Epithelial cell of proximal tubule (primary cell): ENCODE measurements at regions not wholly inside any gene's neighbourhood (a gene's known extent, or its start where the extent isn't known, plus 50 kb on each side); places are given as distances from the start of the nearest gene placed in this dataset.

Experiments used
- DNase-seq: peaks from one replicate; pipeline ENCODE4 v3.0.0-alpha.2; 2011; ENCODE audit warnings: low read depth
- H3K4me3 ChIP-seq: 2 replicates; pipeline ENCODE4 v1.5.1; 2011; ENCODE audit warnings: low read depth, mild to moderate bottlenecking, low read length
- CTCF ChIP-seq: conservative IDR thresholded peaks from 2 replicates; pipeline ENCODE4 v1.5.1; 2012; ENCODE audit warnings: low read depth, mild to moderate bottlenecking, low read length

GRCh38 chr14:101109981-101110728, 206.6 kb upstream of the RTL1 start:
- H3K4me3 ChIP-seq, result no peak overlapping the region
- no peak for TF ChIP-seq CTCF
- no peak for DNase-seq

- H3K4me3 ChIP-seq, result no peak overlapping the region
- no peak for TF ChIP-seq CTCF
- DNase-seq, result no peak
Observed at GRCh38 chr14:101110729-101111619, 207.5 kb upstream of the RTL1 start.

- no peak for TF ChIP-seq CTCF
- no peak for DNase-seq
- H3K4me3 ChIP-seq, result no peak overlapping the region
Observed at GRCh38 chr14:101111620-101112290, 208.2 kb upstream of the RTL1 start.

GRCh38 chr14:101112351-101113107, 209.0 kb upstream of the RTL1 start:
- DNase-seq, result no peak
- TF ChIP-seq CTCF, result no peak
- H3K4me3 ChIP-seq, result no peak overlapping the region

- TF ChIP-seq CTCF, result no peak
- H3K4me3 ChIP-seq, result no peak overlapping the region
- no peak for DNase-seq
Observed at GRCh38 chr14:101113108-101113612, 209.6 kb upstream of the RTL1 start.
